HL-60 (cell line): ENCODE measurements at regions not wholly inside any gene's neighbourhood (a gene's known extent, or its start where the extent isn't known, plus 50 kb on each side); places are given as distances from the start of the nearest gene placed in this dataset.

Experiments
- DNase-seq, 2 experiments: peaks; one replicate each; pipeline ENCODE4 v3.0.0-alpha.2; 2010 to 2020; ENCODE audit warnings: low read depth in 1 of 2, low spot score in 1 of 2
- H3K27ac ChIP-seq: fragments of 250-450 bp; sonication (Bioruptor Pico); replicated peaks from 2 replicates; pipeline ENCODE4 v1.5.1; 2020; ENCODE audit warnings: mild to moderate bottlenecking, moderate library complexity
- H3K27me3 ChIP-seq: fragments of 250-450 bp; sonication (Bioruptor Pico); 2 replicates; pipeline ENCODE4 v1.5.1; 2021; ENCODE audit warnings: mild to moderate bottlenecking, moderate library complexity; ENCODE audit not compliant: insufficient read depth, poor library complexity, severe bottlenecking
- H3K4me3 ChIP-seq: replicated peaks from 2 replicates; pipeline ENCODE4 v1.5.1; 2011; ENCODE audit warnings: mild to moderate bottlenecking, control low read depth, low read length; ENCODE audit not compliant: insufficient read depth
- GABPA ChIP-seq: IDR thresholded peaks from 2 replicates; pipeline ENCODE4 v1.6.1; 2012; ENCODE audit warnings: low read depth
- POLR2AphosphoS5 ChIP-seq: IDR thresholded peaks from 2 replicates; pipeline ENCODE4 v1.6.1; 2012; ENCODE audit warnings: low read depth
- REST ChIP-seq: IDR thresholded peaks from 2 replicates; pipeline ENCODE4 v1.6.1; 2012; ENCODE audit warnings: low read depth; ENCODE audit not compliant: insufficient replicate concordance
- SPI1 ChIP-seq: IDR thresholded peaks from 2 replicates; pipeline ENCODE4 v1.6.1; 2012; ENCODE audit warnings: low read depth, mild to moderate bottlenecking, borderline replicate concordance
- TF ChIP-seq, protein P1 (sequence below): IDR thresholded peaks from one replicate; pipeline ENCODE4 v1.5.1; 2011; ENCODE audit warnings: low read length, control low read depth, inconsistent platforms; ENCODE audit not compliant: insufficient read depth

DNA sequence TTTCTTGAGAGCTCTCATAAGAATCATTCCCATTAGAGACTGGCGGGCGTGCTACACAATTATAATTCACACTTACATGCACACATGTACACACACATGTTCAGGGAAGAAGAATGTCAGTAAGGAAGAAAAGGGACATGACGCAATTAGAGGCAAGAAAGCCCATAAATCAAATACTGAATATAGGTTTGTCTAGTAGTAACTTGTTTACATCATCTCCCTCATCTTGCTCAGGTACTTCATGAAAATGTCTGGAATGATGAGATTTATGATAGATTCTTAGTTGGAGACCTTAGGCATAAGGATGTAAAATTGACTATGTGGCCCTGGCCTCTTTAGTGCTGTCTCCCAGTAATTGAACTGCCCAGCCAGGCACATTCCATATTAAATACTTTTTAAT, 628.0 kb upstream of the PCDH20 start:
- H3K4me3 ChIP-seq = no peak overlapping the region
- TF ChIP-seq, protein P1, sequence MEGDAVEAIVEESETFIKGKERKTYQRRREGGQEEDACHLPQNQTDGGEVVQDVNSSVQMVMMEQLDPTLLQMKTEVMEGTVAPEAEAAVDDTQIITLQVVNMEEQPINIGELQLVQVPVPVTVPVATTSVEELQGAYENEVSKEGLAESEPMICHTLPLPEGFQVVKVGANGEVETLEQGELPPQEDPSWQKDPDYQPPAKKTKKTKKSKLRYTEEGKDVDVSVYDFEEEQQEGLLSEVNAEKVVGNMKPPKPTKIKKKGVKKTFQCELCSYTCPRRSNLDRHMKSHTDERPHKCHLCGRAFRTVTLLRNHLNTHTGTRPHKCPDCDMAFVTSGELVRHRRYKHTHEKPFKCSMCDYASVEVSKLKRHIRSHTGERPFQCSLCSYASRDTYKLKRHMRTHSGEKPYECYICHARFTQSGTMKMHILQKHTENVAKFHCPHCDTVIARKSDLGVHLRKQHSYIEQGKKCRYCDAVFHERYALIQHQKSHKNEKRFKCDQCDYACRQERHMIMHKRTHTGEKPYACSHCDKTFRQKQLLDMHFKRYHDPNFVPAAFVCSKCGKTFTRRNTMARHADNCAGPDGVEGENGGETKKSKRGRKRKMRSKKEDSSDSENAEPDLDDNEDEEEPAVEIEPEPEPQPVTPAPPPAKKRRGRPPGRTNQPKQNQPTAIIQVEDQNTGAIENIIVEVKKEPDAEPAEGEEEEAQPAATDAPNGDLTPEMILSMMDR = no peak
- no peak for TF ChIP-seq POLR2AphosphoS5
- no peak for TF ChIP-seq REST
- no peak for TF ChIP-seq GABPA
- TF ChIP-seq SPI1 = no peak
- H3K27me3 ChIP-seq = no peaks in the 10 kb centered on the region
- DNase-seq = no peak
- H3K27ac ChIP-seq = no peak overlapping the region

- H3K27me3 ChIP-seq = no peaks in the 10 kb centered on the region
- no peak for TF ChIP-seq SPI1
- TF ChIP-seq, protein P1 = no peak
- TF ChIP-seq GABPA = no peak
- no peak for TF ChIP-seq REST
- TF ChIP-seq POLR2AphosphoS5 = no peak
- no peak for DNase-seq
- no peak overlapping the region for H3K27ac ChIP-seq
- H3K4me3 ChIP-seq = no peak overlapping the region
These were observed 625.2 kb upstream of the PCDH20 start for GRCh38 chr13:62040806-62041205.

GRCh38 chr13:62040078-62040477, 624.4 kb upstream of the PCDH20 start:
- Histone ChIP-seq H3K27ac (no peak overlapping the region), H3K4me3 (no peak overlapping the region), H3K27me3 (no peaks in the 10 kb centered on the region)
- TF ChIP-seq POLR2AphosphoS5 (no peak), REST (no peak), GABPA (no peak), SPI1 (no peak)
- TF ChIP-seq, protein P1 = no peak
- DNase-seq = no peak
